Activated T-cell treated with anti-CD3 and anti-CD28 coated beads, Interleukin-2, amount 50 U/mL, for 72 hours (primary cell): ENCODE measurements at regions not wholly inside any gene's neighbourhood (a gene's known extent, or its start where the extent isn't known, plus 50 kb on each side); places are given as distances from the start of the nearest gene placed in this dataset.
"Not testable (repeated sequence)": the region's sequence is repeated elsewhere in the genome, so short reads cannot be mapped to it uniquely, and the experiment has no call there.

ENCODE experiments used
- ATAC-seq, 2 donors: fragments of 150-1000 bp; cut with Tn5 transposase; replicated peaks in 1 of 2; 2 replicates each; pipeline ENCODE4 v1.10.0; 2021; ENCODE audit warnings: moderate library complexity in 2 of 2, mild to moderate bottlenecking in 1 of 2
- DNase-seq, 2 donors: peaks; one replicate each; pipeline ENCODE4 v3.0.0; 2021 to 2022; ENCODE audit warnings: mixed read lengths in 1 of 2
- H3K27ac Mint-ChIP-seq: one replicate; pipeline ENCODE4 v1.8.0; 2022; ENCODE audit warnings: mild to moderate bottlenecking, moderate library complexity, mixed read lengths
- H3K27me3 Mint-ChIP-seq: one replicate; pipeline ENCODE4 v1.8.0; 2022; ENCODE audit warnings: low read depth, mixed read lengths
- H3K36me3 Mint-ChIP-seq, 2 donors: one replicate each; pipeline ENCODE4 v1.8.0; 2022; ENCODE audit warnings: mixed read lengths in 2 of 2, mild to moderate bottlenecking in 1 of 2; ENCODE audit not compliant: insufficient read depth in 2 of 2
- H3K4me1 Mint-ChIP-seq: one replicate; pipeline ENCODE4 v1.8.0; 2022; ENCODE audit warnings: low read depth, mixed read lengths
- H3K4me3 Mint-ChIP-seq, 2 donors: one replicate each; pipeline ENCODE4 v1.8.0; 2022; ENCODE audit warnings: mild to moderate bottlenecking in 2 of 2, mixed read lengths in 2 of 2, moderate library complexity in 2 of 2
- H3K9me3 Mint-ChIP-seq, 2 donors: one replicate each; pipeline ENCODE4 v1.8.0; 2022; ENCODE audit warnings: mixed read lengths in 2 of 2

DNA sequence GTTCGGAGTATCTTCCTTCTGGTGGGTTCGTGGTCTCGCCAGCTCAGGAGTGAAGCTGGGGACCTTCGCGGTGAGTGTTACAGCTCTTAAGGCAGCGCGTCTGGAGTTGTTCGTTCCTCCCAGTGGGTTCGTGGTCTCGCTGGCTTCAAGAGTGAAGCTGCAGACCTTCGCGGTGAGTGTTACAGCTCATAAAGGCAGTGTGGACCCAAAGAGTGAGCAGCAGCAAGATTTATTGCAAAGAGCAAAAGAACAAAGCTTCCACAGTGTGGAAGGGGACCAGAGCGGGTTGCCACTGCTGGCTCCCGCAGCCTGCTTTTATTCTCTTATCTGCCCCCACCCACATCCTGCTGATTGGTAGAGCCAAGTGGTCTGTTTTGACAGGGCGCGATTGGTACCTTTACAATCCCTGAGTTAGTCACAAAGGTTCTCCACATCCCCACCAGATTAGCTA is 260.2 kb upstream of the BTG1 start:
- Mint-ChIP-seq H3K27ac (peak overlapping the region; percentile 61), H3K4me3 (peak overlapping the region; percentile 63 to 87), H3K4me1 (peaks cover 85% of the 10 kb centered on the region)
- DNase-seq, result peak in 1 of 2 donors; percentile 54
- not testable (repeated sequence) for ATAC-seq, H3K27me3 Mint-ChIP-seq, H3K9me3 Mint-ChIP-seq, H3K36me3 Mint-ChIP-seq

DNA sequence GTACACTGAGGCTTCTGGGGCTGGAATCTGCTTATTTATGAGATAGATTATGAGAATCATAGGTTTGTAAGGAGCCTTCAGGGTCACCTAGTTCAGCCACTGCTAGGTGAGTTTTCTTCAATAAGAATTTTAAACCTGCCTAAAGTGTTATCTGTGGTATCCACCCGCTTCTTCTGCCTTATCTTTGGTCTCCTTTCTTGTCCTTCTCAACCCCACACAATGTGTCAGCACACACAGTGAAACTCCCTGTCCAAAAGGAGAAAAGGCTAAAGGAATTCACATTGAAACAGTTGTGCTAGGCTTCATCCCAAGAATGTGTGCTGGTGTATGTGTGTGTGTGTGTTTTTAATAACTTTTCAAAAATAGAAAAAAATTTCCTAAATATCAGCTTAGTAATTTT is 259.3 kb upstream of the BTG1 start:
- no peak for DNase-seq
- H3K36me3 Mint-ChIP-seq, result peaks cover 0 to 2% of the 10 kb centered on the region in 2 donors
- H3K9me3 Mint-ChIP-seq, result peaks cover 0 to 2% of the 10 kb centered on the region in 2 donors
- peak overlapping the region; percentile 29 for H3K27ac Mint-ChIP-seq
- ATAC-seq, result no peak
- peaks cover 89% of the 10 kb centered on the region for H3K4me1 Mint-ChIP-seq
- H3K4me3 Mint-ChIP-seq, result peak overlapping the region; percentile 49 to 85
- no peaks in the 10 kb centered on the region for H3K27me3 Mint-ChIP-seq

DNA sequence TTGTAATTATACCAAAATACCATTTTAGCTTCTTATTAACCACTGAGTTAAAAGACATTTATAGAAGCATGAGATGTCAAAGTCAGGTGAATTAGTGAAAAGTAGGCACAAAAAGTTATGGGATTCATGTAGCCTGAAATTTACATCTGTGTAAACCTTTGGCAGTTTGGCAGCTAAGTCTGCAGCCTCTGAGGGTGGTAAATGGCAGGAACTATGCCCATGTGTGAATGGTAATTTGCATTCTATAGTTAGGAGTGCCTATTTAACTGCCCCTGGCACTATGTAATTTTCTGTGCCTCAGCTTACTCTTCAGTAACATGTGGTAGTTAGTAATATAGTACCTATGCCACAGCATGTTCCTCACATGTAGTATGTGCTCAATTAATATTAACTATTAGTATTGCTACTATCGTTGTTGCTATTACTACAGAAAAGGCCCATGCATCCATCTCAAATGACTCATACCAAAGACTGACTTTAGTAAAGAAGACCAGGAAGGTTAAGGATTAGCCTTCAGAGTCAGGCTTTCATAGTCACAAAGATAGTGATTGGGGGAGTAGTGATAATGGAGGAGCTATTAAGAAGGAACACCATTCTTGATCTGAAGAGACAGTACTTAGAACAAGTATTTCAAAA is 258.7 kb upstream of the BTG1 start:
- Mint-ChIP-seq H3K4me3 (peak overlapping the region; percentile 69 to 85), H3K4me1 (peaks cover 89% of the 10 kb centered on the region), H3K27ac (peak overlapping the region; percentile 95), H3K36me3 (peaks cover 0 to 1% of the 10 kb centered on the region in 2 donors), H3K27me3 (no peaks in the 10 kb centered on the region), H3K9me3 (peaks cover 0 to 2% of the 10 kb centered on the region in 2 donors)
- DNase-seq, result no peak
- peak in 1 of 2 donors; percentile 31 for ATAC-seq

DNA sequence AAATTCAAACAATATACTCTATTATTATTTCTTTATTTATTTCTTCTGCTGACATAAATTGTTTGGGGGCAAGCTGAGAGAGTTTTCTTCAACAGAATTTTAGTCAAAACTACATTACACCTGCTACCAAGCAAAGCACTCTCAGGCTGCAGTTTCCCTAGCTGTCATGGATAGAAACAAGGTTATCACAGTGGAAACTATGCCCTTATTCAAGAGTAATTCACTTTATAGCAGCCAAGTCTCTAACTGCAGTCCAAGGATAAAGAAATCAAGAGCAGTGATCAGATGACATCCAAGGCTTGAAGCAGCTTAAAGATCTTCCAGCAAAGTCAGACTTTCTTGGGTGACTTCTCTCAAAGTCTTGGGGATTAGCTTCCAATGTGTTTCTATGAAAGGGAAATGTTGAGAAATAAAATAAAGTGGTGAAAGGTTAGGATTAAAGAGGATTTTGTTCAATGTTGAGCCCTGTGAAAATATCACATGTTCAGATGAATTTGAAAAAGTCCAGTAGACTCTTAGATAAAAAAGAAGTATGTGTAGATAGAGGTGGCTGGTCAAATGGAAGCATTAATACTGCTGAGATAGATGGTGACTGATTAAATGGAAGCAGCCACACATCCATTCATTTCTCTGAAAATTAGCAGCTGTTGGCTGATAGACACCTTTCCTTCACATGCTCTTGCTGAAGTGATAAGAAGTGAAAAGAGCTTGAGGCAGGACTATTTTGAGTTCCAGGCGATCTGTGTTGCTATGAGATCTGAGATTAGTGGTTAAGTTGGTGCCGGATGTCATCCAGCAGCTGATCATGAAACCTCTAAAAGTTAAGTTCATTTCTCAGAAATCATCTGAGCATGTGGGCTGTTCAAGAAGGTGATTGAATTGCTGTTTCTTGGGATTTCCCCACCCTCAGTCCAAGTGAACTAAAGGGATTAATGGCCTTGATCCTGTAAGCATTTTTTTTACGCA is 257.8 kb upstream of the BTG1 start:
- H3K27me3 Mint-ChIP-seq, result no peaks in the 10 kb centered on the region
- peak; percentile 63 to 65 for DNase-seq
- H3K4me3 Mint-ChIP-seq, result peak overlapping the region; percentile 69 to 85
- H3K4me1 Mint-ChIP-seq, result peaks cover 92% of the 10 kb centered on the region
- ATAC-seq, result peak; percentile 81 to 82
- peak overlapping the region; percentile 95 for H3K27ac Mint-ChIP-seq
- H3K9me3 Mint-ChIP-seq, result peaks cover 0 to 1% of the 10 kb centered on the region in 2 donors
- peaks cover 0 to under 1% of the 10 kb centered on the region in 2 donors for H3K36me3 Mint-ChIP-seq

DNA sequence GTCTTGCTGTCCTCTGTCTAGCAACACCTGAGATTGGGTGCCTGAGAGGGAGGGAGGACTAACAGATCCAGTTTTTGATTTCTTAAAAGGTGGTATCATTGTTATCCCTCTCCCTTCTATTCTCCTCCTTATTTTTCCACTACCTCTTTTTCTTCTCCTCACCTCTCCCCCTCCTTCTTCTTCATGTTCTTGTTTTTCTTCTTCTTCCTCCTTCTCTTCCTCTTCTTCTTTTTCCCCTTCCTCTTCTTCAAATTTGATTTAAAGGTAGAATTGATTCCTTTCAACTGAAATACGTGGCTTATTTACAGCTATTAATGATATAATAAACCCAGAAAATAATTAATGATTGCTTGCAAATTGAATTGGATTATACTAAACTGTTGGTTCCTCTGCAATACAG is 256.8 kb upstream of the BTG1 start:
- no peaks in the 10 kb centered on the region for H3K27me3 Mint-ChIP-seq
- peaks cover 0 to 2% of the 10 kb centered on the region in 2 donors for H3K9me3 Mint-ChIP-seq
- DNase-seq (no peak), ATAC-seq (no peak)
- H3K36me3 Mint-ChIP-seq, result peaks cover 0 to 4% of the 10 kb centered on the region in 2 donors
- peak overlapping the region in 1 of 2 donors; percentile 68 for H3K4me3 Mint-ChIP-seq
- peak overlapping the region; percentile 95 for H3K27ac Mint-ChIP-seq
- peaks cover 93% of the 10 kb centered on the region for H3K4me1 Mint-ChIP-seq

DNA sequence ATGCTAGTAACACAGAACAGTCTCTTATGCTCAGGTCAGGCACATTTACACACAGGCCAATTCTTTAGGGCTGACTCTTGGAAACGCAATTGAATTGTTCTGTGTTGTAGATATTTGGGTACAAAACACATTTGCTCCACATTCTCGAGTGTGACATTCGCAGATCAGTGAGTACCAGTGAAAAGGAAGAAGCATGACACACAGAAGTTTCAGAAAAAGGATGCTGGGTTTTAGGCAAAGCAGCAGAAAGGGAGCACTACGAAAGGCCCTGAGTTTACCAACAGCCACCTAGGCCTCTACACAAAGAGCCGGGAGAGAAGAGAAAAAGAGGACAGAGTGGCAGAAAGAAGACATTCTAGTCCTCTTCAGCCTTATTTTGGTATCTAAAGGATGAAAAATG is 254.4 kb upstream of the BTG1 start:
- peaks cover 0 to 11% of the 10 kb centered on the region in 2 donors for H3K36me3 Mint-ChIP-seq
- H3K27me3 Mint-ChIP-seq, result no peaks in the 10 kb centered on the region
- H3K4me3 Mint-ChIP-seq, result peak overlapping the region; percentile 64 to 77
- peak overlapping the region; percentile 88 for H3K27ac Mint-ChIP-seq
- ATAC-seq (peak; percentile 16 to 18), DNase-seq (peak in 1 of 2 donors; percentile 13)
- H3K9me3 Mint-ChIP-seq, result peaks cover 3 to 6% of the 10 kb centered on the region in 2 donors
- peaks cover 98% of the 10 kb centered on the region for H3K4me1 Mint-ChIP-seq

DNA sequence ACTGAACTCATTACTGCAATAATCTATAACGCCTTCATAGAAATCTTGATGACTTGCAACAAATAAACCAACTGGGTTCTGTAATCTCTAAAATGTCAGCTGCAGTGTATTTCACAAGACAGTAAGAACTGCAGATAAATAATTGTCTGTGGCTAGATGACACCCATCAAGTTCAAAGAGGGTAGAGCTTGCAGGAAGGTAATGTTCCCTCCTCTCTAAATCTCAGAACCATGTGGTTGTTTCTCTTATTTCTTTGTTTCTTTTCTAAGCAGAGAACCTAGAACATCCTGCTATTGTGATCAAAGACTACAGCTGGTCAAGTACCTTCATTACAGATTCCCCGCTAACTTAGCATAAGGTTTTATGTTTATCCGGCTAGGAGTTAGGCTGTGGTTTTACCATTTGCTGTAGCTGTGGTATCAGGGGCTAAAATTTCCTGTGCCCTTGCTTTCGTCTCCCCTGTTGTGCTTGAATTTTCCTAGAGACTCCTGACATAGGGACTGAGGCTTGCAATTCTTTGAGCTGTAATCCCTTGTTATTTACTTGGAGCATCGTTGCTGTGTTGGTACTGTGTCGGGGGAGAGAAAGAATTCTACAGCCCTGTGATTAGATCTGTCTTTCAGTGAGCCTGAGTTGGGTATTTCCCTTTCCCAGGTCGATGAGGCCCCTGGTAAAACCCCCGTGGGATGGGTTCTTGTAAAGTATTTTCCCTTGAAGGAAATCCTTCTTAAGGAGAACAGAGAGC is 253.1 kb upstream of the BTG1 start:
- Mint-ChIP-seq H3K4me3 (peak overlapping the region; percentile 64 to 77), H3K27me3 (no peaks in the 10 kb centered on the region), H3K27ac (peak overlapping the region; percentile 88), H3K4me1 (peaks cover 97% of the 10 kb centered on the region), H3K36me3 (peaks cover 5 to 23% of the 10 kb centered on the region in 2 donors), H3K9me3 (peaks cover 3 to 10% of the 10 kb centered on the region in 2 donors)
- ATAC-seq (peak; percentile 56 to 69), DNase-seq (no peak)

DNA sequence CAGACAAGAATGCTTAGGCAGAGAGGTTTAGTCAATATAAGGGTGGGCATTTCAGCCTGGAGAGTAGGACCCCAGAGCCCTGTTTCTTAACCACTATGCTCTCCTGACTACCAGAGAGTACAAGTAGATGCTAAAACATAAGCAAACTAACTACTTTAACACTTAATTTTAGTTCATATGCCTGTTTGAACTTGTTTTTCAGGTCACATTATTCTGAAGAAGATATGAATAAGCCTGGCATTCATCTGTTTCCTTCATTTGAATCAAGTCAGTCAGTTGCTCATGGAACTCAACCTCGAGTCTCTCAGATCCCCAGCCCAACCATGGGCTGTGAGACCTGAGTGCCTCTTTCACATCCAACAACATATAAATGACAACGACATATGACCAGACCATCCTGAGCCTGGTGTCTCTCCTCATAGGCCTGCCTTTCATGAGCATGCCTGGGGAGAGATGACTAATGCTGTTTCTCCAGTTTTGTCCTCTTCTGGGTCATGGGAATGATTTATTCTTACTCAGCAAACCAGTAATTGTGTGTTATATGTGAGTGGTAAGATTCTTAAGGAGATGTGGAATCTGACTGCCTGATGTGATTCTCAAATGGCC is 251.1 kb upstream of the BTG1 start:
- peak overlapping the region; percentile 94 for H3K27ac Mint-ChIP-seq
- ATAC-seq, result peak; percentile 36 to 63
- H3K36me3 Mint-ChIP-seq, result peaks cover 16 to 35% of the 10 kb centered on the region in 2 donors
- H3K27me3 Mint-ChIP-seq, result no peaks in the 10 kb centered on the region
- H3K4me1 Mint-ChIP-seq, result peaks cover 91% of the 10 kb centered on the region
- peaks cover 9 to 17% of the 10 kb centered on the region in 2 donors for H3K9me3 Mint-ChIP-seq
- H3K4me3 Mint-ChIP-seq, result peak overlapping the region; percentile 20 to 70
- peak in 1 of 2 donors; percentile 14 for DNase-seq

DNA sequence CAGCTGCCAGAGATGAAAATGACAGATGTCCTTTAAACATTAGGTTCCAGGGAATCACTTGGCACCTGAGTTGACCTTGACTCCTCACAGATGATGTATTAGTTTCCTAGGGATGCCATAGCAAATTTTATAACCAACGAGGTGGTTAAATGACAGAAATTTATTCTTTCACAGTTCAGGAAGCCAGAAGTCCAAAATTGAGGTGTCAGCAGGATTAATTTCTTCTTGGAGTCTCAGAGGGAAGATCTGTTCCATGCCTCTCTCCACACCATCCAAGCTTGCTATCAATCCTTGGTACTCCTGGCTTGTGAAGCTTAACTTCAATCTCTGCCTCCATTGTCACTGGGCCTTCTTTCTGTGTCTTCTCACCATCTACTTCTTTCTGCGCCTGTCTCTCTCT is 249.7 kb upstream of the BTG1 start:
- Mint-ChIP-seq H3K27me3 (no peaks in the 10 kb centered on the region), H3K9me3 (peaks cover 9 to 17% of the 10 kb centered on the region in 2 donors), H3K27ac (no peak overlapping the region), H3K36me3 (peaks cover 16 to 35% of the 10 kb centered on the region in 2 donors), H3K4me3 (no peak overlapping the region), H3K4me1 (peaks cover 82% of the 10 kb centered on the region)
- DNase-seq (no peak), ATAC-seq (no peak)

DNA sequence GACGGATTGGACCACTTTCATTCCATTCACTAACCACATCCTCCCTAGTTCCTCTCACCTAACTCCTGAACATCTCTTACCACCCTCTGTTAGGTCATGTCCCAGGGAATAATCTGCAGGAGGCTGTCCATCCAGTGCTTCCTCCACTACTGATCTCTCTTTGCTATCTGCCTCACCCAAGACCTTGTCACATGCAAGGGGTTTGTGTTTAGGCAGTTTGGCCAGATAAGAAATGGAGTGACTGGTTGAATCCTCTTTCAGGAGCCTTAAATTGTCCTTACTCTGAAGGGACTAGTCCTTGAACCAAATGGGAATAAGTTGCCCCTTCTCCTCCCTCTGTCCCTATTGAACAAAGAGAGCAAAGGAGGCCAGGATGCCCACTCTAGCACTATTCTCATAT is 249.2 kb upstream of the BTG1 start:
- no peak overlapping the region for H3K27ac Mint-ChIP-seq
- peaks cover 78% of the 10 kb centered on the region for H3K4me1 Mint-ChIP-seq

DNA sequence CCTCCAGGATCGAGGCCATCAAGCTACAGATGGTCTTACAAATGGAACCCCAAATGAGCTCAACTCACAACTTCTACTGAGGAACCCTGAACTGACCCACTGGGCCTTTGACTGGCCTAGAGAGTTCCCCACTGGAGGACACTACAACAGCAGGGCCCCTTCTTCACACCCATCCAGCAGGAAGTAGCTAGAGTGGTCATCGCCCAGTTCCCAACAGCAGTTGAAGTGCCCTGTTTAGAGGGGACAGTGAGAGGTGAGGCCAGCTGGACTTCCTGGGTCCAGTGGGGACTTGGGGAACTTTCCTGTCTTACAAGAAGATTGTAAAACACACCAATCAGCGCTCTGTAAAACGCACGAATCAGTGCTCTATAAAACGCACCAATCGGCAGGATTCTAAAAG is 247.9 kb upstream of the BTG1 start:
- Mint-ChIP-seq H3K27me3 (no peaks in the 10 kb centered on the region), H3K9me3 (peaks cover 9 to 17% of the 10 kb centered on the region in 2 donors), H3K27ac (no peak overlapping the region), H3K4me1 (peaks cover 64% of the 10 kb centered on the region), H3K4me3 (no peak overlapping the region), H3K36me3 (peaks cover 16 to 35% of the 10 kb centered on the region in 2 donors)
- DNase-seq (no peak), ATAC-seq (no peak)

More for the DNA sequence above, 249.2 kb upstream of the BTG1 start:
- ATAC-seq, result no peak
- peak overlapping the region in 1 of 2 donors; percentile 8 for H3K4me3 Mint-ChIP-seq
- H3K27me3 Mint-ChIP-seq, result no peaks in the 10 kb centered on the region
- peaks cover 16 to 35% of the 10 kb centered on the region in 2 donors for H3K36me3 Mint-ChIP-seq
- DNase-seq, result no peak
- peaks cover 9 to 17% of the 10 kb centered on the region in 2 donors for H3K9me3 Mint-ChIP-seq

DNA sequence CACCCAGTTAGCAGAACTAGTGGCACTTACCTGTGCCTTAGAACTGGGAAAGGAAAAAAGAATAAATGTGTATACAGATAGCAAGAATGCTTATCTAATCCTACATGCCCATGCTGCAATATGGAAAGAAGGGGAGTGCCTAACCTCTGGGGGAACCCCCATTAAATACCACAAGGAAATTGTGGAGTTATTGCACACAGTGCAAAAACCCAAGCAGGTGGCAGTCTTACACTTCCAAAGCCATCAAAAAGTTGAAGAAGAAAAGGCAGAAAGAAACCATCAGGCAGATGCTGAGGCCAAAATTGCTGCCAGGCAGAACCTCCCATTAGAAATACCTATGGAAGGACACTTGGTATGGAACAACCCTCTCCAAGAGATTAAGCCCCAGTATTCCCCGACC is 246.1 kb upstream of the BTG1 start:
- H3K4me1 Mint-ChIP-seq, result peaks cover 52% of the 10 kb centered on the region
- H3K4me3 Mint-ChIP-seq, DNase-seq, ATAC-seq, H3K27ac Mint-ChIP-seq, H3K27me3 Mint-ChIP-seq: not testable (repeated sequence)
- H3K36me3 Mint-ChIP-seq, result peaks cover 16 to 28% of the 10 kb centered on the region in 2 donors
- H3K9me3 Mint-ChIP-seq, result peaks cover 9 to 13% of the 10 kb centered on the region in 2 donors
